ENCODE measurements at regions not wholly inside any gene's neighbourhood (a gene's known extent, or its start where the extent isn't known, plus 50 kb on each side); places are given as distances from the start of the nearest gene placed in this dataset.

DNA sequence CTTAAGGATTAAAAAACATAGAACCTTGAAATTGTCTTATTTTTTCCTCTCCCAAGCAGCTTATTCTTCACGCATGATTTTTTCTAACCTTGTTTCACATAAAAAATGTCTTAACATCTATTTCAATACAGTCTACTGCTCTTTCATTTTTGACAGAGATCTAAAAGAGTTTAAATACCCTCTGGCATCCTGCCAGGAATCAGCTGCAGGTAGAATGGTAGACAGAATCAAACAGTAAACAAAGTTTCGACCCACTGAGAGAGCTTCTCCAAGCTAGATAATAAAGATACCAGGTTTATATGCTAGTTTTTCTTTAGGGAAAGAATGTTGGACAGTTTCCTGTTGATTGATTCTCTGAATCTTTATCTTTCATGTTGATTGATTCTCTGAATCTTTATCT is 555.8 kb upstream of the CDH9 start (continued):
- TF ChIP-seq ZNF8 (CRISPR knock-in tag; IDR thresholded peaks at IDR 0.05) (no peak), RARB (CRISPR knock-in tag; IDR thresholded peaks at IDR 0.05) (no peak)

DNA sequence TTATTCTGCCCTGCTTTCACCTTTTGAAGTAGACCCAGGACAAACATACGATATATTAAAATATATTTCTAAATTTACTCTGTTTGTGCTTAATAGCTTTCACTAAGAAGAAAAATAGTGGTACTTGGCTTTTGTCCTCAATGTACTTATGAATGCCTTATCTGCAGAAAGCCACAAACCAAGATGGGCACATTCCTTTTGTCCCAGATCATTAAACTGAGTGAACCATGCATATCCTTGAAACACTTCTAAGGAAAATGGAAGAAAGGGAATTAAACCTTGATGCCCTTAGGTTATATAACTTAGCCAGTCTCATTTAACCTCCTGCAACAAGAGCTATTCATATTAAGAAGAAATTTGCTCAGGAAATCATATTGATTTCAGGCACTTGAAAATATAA is 553.8 kb upstream of the CDH9 start:
- ATAC-seq = no peak
- TF ChIP-seq CSDC2 (CRISPR knock-in tag; IDR thresholded peaks at IDR 0.05) = no peak
- TF ChIP-seq RARB (CRISPR knock-in tag; IDR thresholded peaks at IDR 0.05) = no peak
- TF ChIP-seq TCF4 (CRISPR knock-in tag; IDR thresholded peaks at IDR 0.05; ENCODE audit: borderline replicate concordance) = no peak

DNA sequence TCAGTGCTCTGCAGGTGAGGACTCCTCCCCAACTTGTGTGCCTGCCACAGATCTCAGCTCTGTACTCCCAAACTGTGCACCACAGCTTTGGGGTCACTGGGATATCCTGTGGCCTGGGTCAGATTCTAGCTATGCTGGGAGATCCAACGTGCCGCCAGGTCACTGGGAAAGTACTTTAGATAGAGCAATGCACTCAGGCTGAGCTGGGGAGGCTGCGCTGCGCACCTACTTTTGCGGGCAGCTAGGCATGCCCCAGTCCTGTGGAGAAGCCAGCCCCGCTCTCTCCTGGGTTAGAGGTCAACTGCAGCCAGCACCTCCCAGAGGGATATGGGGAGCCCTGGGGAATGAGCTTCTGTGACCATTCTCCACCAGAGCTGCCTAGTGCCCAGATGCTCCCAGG is 552.1 kb upstream of the CDH9 start:
- no peak for ATAC-seq
- no peak for TF ChIP-seq TCF4 (CRISPR knock-in tag; IDR thresholded peaks at IDR 0.05; ENCODE audit: borderline replicate concordance)
- no peak for TF ChIP-seq CSDC2 (CRISPR knock-in tag; IDR thresholded peaks at IDR 0.05)
- no peak for TF ChIP-seq SNAI2 (CRISPR knock-in tag; IDR thresholded peaks at IDR 0.05)
- no peak for TF ChIP-seq OSR1 (CRISPR knock-in tag; IDR thresholded peaks at IDR 0.05)
- TF ChIP-seq GLIS3 (CRISPR knock-in tag; IDR thresholded peaks at IDR 0.05) = no peak
- TF ChIP-seq, protein P1, sequence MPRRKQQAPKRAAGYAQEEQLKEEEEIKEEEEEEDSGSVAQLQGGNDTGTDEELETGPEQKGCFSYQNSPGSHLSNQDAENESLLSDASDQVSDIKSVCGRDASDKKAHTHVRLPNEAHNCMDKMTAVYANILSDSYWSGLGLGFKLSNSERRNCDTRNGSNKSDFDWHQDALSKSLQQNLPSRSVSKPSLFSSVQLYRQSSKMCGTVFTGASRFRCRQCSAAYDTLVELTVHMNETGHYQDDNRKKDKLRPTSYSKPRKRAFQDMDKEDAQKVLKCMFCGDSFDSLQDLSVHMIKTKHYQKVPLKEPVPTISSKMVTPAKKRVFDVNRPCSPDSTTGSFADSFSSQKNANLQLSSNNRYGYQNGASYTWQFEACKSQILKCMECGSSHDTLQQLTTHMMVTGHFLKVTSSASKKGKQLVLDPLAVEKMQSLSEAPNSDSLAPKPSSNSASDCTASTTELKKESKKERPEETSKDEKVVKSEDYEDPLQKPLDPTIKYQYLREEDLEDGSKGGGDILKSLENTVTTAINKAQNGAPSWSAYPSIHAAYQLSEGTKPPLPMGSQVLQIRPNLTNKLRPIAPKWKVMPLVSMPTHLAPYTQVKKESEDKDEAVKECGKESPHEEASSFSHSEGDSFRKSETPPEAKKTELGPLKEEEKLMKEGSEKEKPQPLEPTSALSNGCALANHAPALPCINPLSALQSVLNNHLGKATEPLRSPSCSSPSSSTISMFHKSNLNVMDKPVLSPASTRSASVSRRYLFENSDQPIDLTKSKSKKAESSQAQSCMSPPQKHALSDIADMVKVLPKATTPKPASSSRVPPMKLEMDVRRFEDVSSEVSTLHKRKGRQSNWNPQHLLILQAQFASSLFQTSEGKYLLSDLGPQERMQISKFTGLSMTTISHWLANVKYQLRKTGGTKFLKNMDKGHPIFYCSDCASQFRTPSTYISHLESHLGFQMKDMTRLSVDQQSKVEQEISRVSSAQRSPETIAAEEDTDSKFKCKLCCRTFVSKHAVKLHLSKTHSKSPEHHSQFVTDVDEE (CRISPR knock-in tag; IDR thresholded peaks at IDR 0.05) = no peak
- no peak for TF ChIP-seq ZFP30 (CRISPR knock-in tag; IDR thresholded peaks at IDR 0.05)
- TF ChIP-seq PPARA (CRISPR knock-in tag; IDR thresholded peaks at IDR 0.05; ENCODE audit: borderline replicate concordance) = no peak
- TF ChIP-seq, protein P2, sequence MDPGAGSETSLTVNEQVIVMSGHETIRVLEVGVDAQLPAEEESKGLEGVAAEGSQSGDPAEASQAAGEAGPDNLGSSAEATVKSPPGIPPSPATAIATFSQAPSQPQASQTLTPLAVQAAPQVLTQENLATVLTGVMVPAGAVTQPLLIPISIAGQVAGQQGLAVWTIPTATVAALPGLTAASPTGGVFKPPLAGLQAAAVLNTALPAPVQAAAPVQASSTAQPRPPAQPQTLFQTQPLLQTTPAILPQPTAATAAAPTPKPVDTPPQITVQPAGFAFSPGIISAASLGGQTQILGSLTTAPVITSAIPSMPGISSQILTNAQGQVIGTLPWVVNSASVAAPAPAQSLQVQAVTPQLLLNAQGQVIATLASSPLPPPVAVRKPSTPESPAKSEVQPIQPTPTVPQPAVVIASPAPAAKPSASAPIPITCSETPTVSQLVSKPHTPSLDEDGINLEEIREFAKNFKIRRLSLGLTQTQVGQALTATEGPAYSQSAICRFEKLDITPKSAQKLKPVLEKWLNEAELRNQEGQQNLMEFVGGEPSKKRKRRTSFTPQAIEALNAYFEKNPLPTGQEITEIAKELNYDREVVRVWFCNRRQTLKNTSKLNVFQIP (CRISPR knock-in tag; IDR thresholded peaks at IDR 0.05; ENCODE audit: borderline replicate concordance, low read depth) = no peak
- no peak for TF ChIP-seq ZC3H10 (CRISPR knock-in tag; IDR thresholded peaks at IDR 0.05)
- no peak for TF ChIP-seq ESRRG (CRISPR knock-in tag; IDR thresholded peaks at IDR 0.05)
- TF ChIP-seq ZNF70 (CRISPR knock-in tag; IDR thresholded peaks at IDR 0.05) = no peak
- no peak for TF ChIP-seq ARNTL (CRISPR knock-in tag; IDR thresholded peaks at IDR 0.05; ENCODE audit: borderline replicate concordance, low read depth)

DNA sequence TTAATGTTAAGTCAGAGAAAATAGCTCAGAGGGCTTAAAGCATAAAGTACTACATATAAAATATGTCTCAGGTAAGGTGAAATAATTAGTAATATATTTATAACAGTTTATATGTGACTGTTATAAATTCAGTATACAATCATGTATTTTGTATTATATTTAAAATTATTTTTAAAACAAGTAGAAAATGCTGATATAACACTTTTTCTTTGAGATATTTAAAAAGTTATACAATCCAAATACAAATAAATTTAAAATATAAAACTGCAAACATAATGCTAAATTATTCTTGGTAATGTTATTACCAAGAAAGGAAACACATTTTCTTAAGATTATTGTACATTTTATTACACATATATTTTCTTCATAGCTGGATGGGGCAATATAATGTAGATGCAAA is 539.9 kb upstream of the CDH9 start:
- TF ChIP-seq ESRRG (CRISPR knock-in tag; IDR thresholded peaks at IDR 0.05) (no peak), TCF4 (CRISPR knock-in tag; IDR thresholded peaks at IDR 0.05; ENCODE audit: borderline replicate concordance) (no peak), RARB (CRISPR knock-in tag; IDR thresholded peaks at IDR 0.05) (no peak), ZFP30 (CRISPR knock-in tag; IDR thresholded peaks at IDR 0.05) (no peak), ARNTL (CRISPR knock-in tag; IDR thresholded peaks at IDR 0.05; ENCODE audit: borderline replicate concordance, low read depth) (no peak), GLIS3 (CRISPR knock-in tag; IDR thresholded peaks at IDR 0.05) (no peak), ZC3H10 (CRISPR knock-in tag; IDR thresholded peaks at IDR 0.05) (no peak), ZNF8 (CRISPR knock-in tag; IDR thresholded peaks at IDR 0.05) (no peak), BACH2 (CRISPR knock-in tag; IDR thresholded peaks at IDR 0.05; ENCODE audit: borderline replicate concordance) (no peak), SNAI2 (CRISPR knock-in tag; IDR thresholded peaks at IDR 0.05) (no peak), PPARA (CRISPR knock-in tag; IDR thresholded peaks at IDR 0.05; ENCODE audit: borderline replicate concordance) (no peak), OSR1 (CRISPR knock-in tag; IDR thresholded peaks at IDR 0.05) (no peak), TOX (CRISPR knock-in tag; IDR thresholded peaks at IDR 0.05; ENCODE audit: borderline replicate concordance) (no peak)
- TF ChIP-seq, protein P3, sequence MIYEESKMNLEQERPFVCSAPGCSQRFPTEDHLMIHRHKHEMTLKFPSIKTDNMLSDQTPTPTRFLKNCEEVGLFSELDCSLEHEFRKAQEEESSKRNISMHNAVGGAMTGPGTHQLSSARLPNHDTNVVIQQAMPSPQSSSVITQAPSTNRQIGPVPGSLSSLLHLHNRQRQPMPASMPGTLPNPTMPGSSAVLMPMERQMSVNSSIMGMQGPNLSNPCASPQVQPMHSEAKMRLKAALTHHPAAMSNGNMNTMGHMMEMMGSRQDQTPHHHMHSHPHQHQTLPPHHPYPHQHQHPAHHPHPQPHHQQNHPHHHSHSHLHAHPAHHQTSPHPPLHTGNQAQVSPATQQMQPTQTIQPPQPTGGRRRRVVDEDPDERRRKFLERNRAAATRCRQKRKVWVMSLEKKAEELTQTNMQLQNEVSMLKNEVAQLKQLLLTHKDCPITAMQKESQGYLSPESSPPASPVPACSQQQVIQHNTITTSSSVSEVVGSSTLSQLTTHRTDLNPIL (CRISPR knock-in tag; IDR thresholded peaks at IDR 0.05; ENCODE audit: low read depth) = no peak
- TF ChIP-seq, protein P4, sequence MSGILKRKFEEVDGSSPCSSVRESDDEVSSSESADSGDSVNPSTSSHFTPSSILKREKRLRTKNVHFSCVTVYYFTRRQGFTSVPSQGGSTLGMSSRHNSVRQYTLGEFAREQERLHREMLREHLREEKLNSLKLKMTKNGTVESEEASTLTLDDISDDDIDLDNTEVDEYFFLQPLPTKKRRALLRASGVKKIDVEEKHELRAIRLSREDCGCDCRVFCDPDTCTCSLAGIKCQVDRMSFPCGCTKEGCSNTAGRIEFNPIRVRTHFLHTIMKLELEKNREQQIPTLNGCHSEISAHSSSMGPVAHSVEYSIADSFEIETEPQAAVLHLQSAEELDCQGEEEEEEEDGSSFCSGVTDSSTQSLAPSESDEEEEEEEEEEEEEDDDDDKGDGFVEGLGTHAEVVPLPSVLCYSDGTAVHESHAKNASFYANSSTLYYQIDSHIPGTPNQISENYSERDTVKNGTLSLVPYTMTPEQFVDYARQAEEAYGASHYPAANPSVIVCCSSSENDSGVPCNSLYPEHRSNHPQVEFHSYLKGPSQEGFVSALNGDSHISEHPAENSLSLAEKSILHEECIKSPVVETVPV (CRISPR knock-in tag; IDR thresholded peaks at IDR 0.05) = no peak
- TF ChIP-seq, protein P1 (CRISPR knock-in tag; IDR thresholded peaks at IDR 0.05) = no peak
- ATAC-seq = no peak

All from SK-N-SH treated with all-trans-retinoic acid at 6 μM for 48 hours (cell line).